Osteocyte (in vitro differentiated cells): ENCODE measurements at regions not wholly inside any gene's neighbourhood (a gene's known extent, or its start where the extent isn't known, plus 50 kb on each side); places are given as distances from the start of the nearest gene placed in this dataset.

Experiments used
- DNase-seq: peaks from one replicate; pipeline ENCODE4 v3.0.0; 2021; ENCODE audit warnings: mixed read lengths; ENCODE audit not compliant: unreplicated experiment; ENCODE audit errors: extremely low spot score
- H3K27ac Mint-ChIP-seq: one replicate; pipeline ENCODE4 v1.8.0; 2021; ENCODE audit warnings: mild to moderate bottlenecking, mixed read lengths; ENCODE audit not compliant: unreplicated experiment
- H3K27me3 Mint-ChIP-seq: one replicate; pipeline ENCODE4 v1.8.0; 2021; ENCODE audit warnings: mixed read lengths; ENCODE audit not compliant: unreplicated experiment
- H3K36me3 Mint-ChIP-seq: one replicate; pipeline ENCODE4 v1.8.0; 2021; ENCODE audit warnings: mixed read lengths; ENCODE audit not compliant: unreplicated experiment
- H3K4me1 Mint-ChIP-seq: one replicate; pipeline ENCODE4 v1.8.0; 2021; ENCODE audit warnings: mixed read lengths; ENCODE audit not compliant: unreplicated experiment
- H3K4me3 Mint-ChIP-seq: one replicate; pipeline ENCODE4 v1.8.0; 2021; ENCODE audit warnings: mild to moderate bottlenecking, moderate library complexity, mixed read lengths; ENCODE audit not compliant: unreplicated experiment
- H3K9me3 Mint-ChIP-seq: one replicate; pipeline ENCODE4 v1.8.0; 2021; ENCODE audit warnings: mixed read lengths; ENCODE audit not compliant: unreplicated experiment
- TF ChIP-seq, protein P1 (sequence below): fragments of 200-600 bp; sonication (generic); IDR thresholded peaks from 2 replicates; pipeline ENCODE4 v1.5.0; 2021; ENCODE audit warnings: antibody characterized with exemption, mild to moderate bottlenecking, moderate library complexity

GRCh38 chr5:164412531-164412930 is 907.1 kb downstream of the MAT2B start:
- Mint-ChIP-seq H3K4me3 (no peak overlapping the region), H3K36me3 (no peaks in the 10 kb centered on the region), H3K4me1 (no peaks in the 10 kb centered on the region), H3K9me3 (peaks cover 5% of the 10 kb centered on the region), H3K27ac (no peak overlapping the region), H3K27me3 (peaks cover 4% of the 10 kb centered on the region)
- TF ChIP-seq, protein P1, sequence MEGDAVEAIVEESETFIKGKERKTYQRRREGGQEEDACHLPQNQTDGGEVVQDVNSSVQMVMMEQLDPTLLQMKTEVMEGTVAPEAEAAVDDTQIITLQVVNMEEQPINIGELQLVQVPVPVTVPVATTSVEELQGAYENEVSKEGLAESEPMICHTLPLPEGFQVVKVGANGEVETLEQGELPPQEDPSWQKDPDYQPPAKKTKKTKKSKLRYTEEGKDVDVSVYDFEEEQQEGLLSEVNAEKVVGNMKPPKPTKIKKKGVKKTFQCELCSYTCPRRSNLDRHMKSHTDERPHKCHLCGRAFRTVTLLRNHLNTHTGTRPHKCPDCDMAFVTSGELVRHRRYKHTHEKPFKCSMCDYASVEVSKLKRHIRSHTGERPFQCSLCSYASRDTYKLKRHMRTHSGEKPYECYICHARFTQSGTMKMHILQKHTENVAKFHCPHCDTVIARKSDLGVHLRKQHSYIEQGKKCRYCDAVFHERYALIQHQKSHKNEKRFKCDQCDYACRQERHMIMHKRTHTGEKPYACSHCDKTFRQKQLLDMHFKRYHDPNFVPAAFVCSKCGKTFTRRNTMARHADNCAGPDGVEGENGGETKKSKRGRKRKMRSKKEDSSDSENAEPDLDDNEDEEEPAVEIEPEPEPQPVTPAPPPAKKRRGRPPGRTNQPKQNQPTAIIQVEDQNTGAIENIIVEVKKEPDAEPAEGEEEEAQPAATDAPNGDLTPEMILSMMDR, result no peak
- DNase-seq, result no peak

- Mint-ChIP-seq H3K36me3 (no peaks in the 10 kb centered on the region), H3K27me3 (no peaks in the 10 kb centered on the region), H3K27ac (no peak overlapping the region), H3K4me1 (no peaks in the 10 kb centered on the region), H3K9me3 (peaks cover 32% of the 10 kb centered on the region), H3K4me3 (no peak overlapping the region)
- no peak for DNase-seq
- TF ChIP-seq, protein P1, result no peak
Observed at GRCh38 chr5:164420161-164420560, 914.7 kb downstream of the MAT2B start.

GRCh38 chr5:164422400-164422799 is 917.0 kb downstream of the MAT2B start:
- H3K27ac Mint-ChIP-seq, result no peak overlapping the region
- TF ChIP-seq, protein P1, result peak; percentile 42
- H3K27me3 Mint-ChIP-seq, result no peaks in the 10 kb centered on the region
- H3K9me3 Mint-ChIP-seq, result peaks cover 28% of the 10 kb centered on the region
- H3K4me3 Mint-ChIP-seq, result no peak overlapping the region
- no peaks in the 10 kb centered on the region for H3K4me1 Mint-ChIP-seq
- DNase-seq, result no peak
- no peaks in the 10 kb centered on the region for H3K36me3 Mint-ChIP-seq

DNA sequence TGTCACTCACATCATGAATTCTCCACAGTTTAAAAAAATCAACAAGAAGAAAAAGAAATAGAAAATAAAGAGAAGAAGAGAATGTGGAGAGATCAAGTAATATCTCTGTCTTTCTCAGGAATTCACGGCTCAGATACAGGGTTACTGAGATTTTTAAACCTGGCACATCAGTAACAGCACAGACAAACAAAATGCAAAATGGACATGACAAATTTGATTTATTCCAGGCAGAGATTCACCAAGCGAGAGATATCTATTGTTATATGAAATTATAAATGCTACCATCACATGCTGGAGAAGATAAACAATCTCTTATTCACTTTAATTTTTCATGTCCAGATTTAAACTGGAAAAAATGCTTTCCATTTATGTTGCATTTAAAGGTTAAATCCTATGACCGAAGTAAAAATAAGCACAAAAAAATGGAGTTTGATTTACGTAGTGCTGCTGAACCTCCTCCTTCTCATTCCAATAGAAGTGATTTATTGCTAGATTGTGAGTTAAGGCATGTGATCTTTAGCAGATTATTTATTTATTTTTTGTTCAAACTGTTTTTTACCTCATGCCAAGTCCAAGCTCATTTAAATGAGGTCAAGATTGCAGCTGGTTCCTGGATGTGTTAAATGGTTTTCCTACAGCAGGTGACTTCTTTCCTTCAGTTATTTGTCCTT is 926.4 kb downstream of the MAT2B start:
- Mint-ChIP-seq H3K27me3 (peaks cover 4% of the 10 kb centered on the region), H3K9me3 (no peaks in the 10 kb centered on the region), H3K4me1 (no peaks in the 10 kb centered on the region), H3K36me3 (no peaks in the 10 kb centered on the region), H3K4me3 (no peak overlapping the region), H3K27ac (no peak overlapping the region)
- no peak for DNase-seq
- TF ChIP-seq, protein P1, result no peak

GRCh38 chr5:164433106-164433870 is 927.9 kb downstream of the MAT2B start:
- H3K4me3 Mint-ChIP-seq, result no peak overlapping the region
- TF ChIP-seq, protein P1, result no peak
- no peaks in the 10 kb centered on the region for H3K9me3 Mint-ChIP-seq
- H3K4me1 Mint-ChIP-seq, result no peaks in the 10 kb centered on the region
- H3K27ac Mint-ChIP-seq, result no peak overlapping the region
- no peaks in the 10 kb centered on the region for H3K36me3 Mint-ChIP-seq
- peaks cover 4% of the 10 kb centered on the region for H3K27me3 Mint-ChIP-seq
- no peak for DNase-seq
